ENCODE measurements at regions not wholly inside any gene's neighbourhood (a gene's known extent, or its start where the extent isn't known, plus 50 kb on each side); places are given as distances from the start of the nearest gene placed in this dataset.

GRCh38 chr7:4428526-4428925, 253.6 kb upstream of the FOXK1 start:
- DNase-seq: no peak
- H4K5ac ChIP-seq (ENCODE audit: insufficient read length, low read depth, low read length): no peak overlapping the region
- H2BK12ac ChIP-seq (ENCODE audit: insufficient read length, low read depth, low read length): no peak overlapping the region
- H3K4me1 ChIP-seq (ENCODE audit: insufficient read depth, low read length): no peaks in the 10 kb centered on the region
- no peak overlapping the region for H4K91ac ChIP-seq (ENCODE audit: insufficient read length, low read depth, low read length)
- H3K4ac ChIP-seq (ENCODE audit: low read depth, low read length): no peak overlapping the region
- no peak overlapping the region for H2AFZ ChIP-seq (ENCODE audit: low read length)
- H2BK120ac ChIP-seq (ENCODE audit: low read depth, low read length, poor library complexity, severe bottlenecking): no peak overlapping the region
- no peak overlapping the region for H3K56ac ChIP-seq (ENCODE audit: insufficient read length, low read depth, low read length)
- no CpG with 5 or more reads among the region's 7 CpGs for WGBS (ENCODE audit: extremely low coverage, insufficient read length, low lambda C conversion rate)
- H3T11ph ChIP-seq (ENCODE audit: low read length): no peak overlapping the region
- no peak overlapping the region for H3K23ac ChIP-seq (ENCODE audit: insufficient read length, low read depth, low read length)
- Mint-ChIP-seq H3K4me3 (no peak overlapping the region), H3K27me3 (ENCODE audit: low read depth) (peaks cover 4% of the 10 kb centered on the region), H3K27ac (no peak overlapping the region), H3K36me3 (ENCODE audit: insufficient read depth in 1 of 3, low read depth in 3 of 3) (peaks cover under 1 to 9% (median 4%) of the 10 kb centered on the region in 3 experiments; a peak in 5 of 7 replicates), H3K4me1 (no peaks in the 10 kb centered on the region), H3K9me3 (peaks cover 42 to 81% of the 10 kb centered on the region in 2 experiments)
- H2BK20ac ChIP-seq (ENCODE audit: low read depth, low read length, poor library complexity, severe bottlenecking): no peak overlapping the region
- no peaks in the 10 kb centered on the region for H3K79me2 ChIP-seq (ENCODE audit: insufficient read depth, low read length)
- H2BK5ac ChIP-seq (ENCODE audit: insufficient read length, low read length): no peak overlapping the region
- no peak overlapping the region for H4K8ac ChIP-seq (replicated peaks; ENCODE audit: insufficient read length, low read depth, low read length)
- H3K27me3 ChIP-seq (ENCODE audit: insufficient read depth, low read length): no peaks in the 10 kb centered on the region
- H3K9ac ChIP-seq (ENCODE audit: extremely low read depth, insufficient read length, low read length): no peak overlapping the region
- no peaks in the 10 kb centered on the region for H4K20me1 ChIP-seq (ENCODE audit: control insufficient read depth, insufficient read depth, insufficient read length)
- TF ChIP-seq CTCF (conservative IDR thresholded peaks at IDR 0.05): no peak
- H3K27ac ChIP-seq (ENCODE audit: insufficient read length, low read depth, low read length): no peak overlapping the region
- H2BK15ac ChIP-seq (ENCODE audit: low read depth, low read length): no peak overlapping the region
- H3K18ac ChIP-seq (ENCODE audit: insufficient read length, low read depth, low read length): no peak overlapping the region
- H2AK5ac ChIP-seq (ENCODE audit: insufficient read length, low read length): no peak overlapping the region
- H3K14ac ChIP-seq (ENCODE audit: insufficient read depth, low read length): no peak overlapping the region
- H3K9me3 ChIP-seq (ENCODE audit: control insufficient read depth, low read depth, low read length): no peaks in the 10 kb centered on the region
- H3K4me2 ChIP-seq (ENCODE audit: insufficient read depth, insufficient read length, low read length): no peak overlapping the region
- peaks cover 3% of the 10 kb centered on the region for H3K23me2 ChIP-seq (ENCODE audit: insufficient read length, low read depth, low read length, poor library complexity, severe bottlenecking)
- H3K79me1 ChIP-seq (ENCODE audit: insufficient read depth, low read depth, low read length, poor library complexity, severe bottlenecking): no peaks in the 10 kb centered on the region

Measured in H9 (cell line).